GM13977 (cell line): ENCODE measurements at regions not wholly inside any gene's neighbourhood (a gene's known extent, or its start where the extent isn't known, plus 50 kb on each side); places are given as distances from the start of the nearest gene placed in this dataset.

ENCODE experiments used
- DNase-seq: peaks from one replicate; pipeline ENCODE4 v3.0.0; 2012; ENCODE audit warnings: low spot score
- CTCF ChIP-seq: IDR thresholded peaks from 2 replicates; pipeline ENCODE4 v1.5.1; 2012; ENCODE audit warnings: mild to moderate bottlenecking, control low read depth; ENCODE audit not compliant: insufficient read depth; ENCODE audit errors: extremely low read depth, missing control alignments
- in situ Hi-C: fragments of 300-500 bp; cut with MboI; formaldehyde crosslinking; loops from one replicate; pipeline ENCODE4 v1.12.0; 2022; ENCODE audit warnings: low sequenced_read_pairs, low pct_unique_long_range_greater_than_20kb, mixed read lengths, inconsistent platforms; ENCODE audit not compliant: unreplicated experiment

DNA sequence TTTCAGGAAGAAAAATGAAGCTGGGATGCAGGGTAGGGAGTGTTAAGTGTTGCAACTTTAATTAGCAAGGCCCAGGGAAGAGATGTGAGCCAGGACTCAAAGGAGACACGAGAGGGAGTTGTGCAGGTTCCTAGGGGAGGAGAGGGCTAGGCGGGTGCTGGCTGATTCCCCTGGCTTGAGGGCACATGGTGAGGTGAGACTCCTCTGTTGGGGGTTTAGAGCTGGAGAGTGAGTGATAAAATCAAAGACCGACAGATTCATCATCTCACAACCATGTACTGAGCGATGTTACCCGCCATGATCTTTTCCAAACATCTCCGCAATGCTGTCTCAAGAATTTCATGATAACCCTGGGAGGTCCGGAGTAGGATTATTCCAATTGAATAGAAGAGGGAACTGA, 161.8 kb upstream of the CSF3R start:
- no peak for DNase-seq
- in situ Hi-C loops, result no loop called here
- TF ChIP-seq CTCF, result no peak

GRCh38 chr1:36643371-36644270, 160.9 kb upstream of the CSF3R start:
- in situ Hi-C loops, result no loop called here
- DNase-seq, result no peak
- no peak for TF ChIP-seq CTCF

DNA sequence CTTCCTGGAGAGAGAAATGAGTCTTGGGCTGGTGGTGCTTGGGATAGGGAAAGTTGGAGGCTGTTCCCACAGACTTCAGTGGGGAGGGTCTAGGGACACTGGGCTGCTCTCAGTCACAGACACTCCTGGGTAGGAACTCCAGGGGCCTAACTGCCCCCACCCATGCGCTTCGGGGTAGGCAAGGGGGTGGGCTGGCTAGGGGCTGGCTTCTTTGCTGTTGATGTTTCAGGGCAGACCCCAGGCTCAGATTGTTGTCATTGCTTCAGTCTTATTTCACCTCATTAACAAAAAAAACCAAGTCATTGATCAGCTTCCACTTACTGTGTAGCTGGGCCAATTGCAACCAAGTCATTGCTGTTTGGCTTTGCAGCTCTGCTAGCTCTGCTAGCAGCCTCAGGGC, 160.1 kb upstream of the CSF3R start:
- in situ Hi-C loops, result no loop called here
- no peak for TF ChIP-seq CTCF
- no peak for DNase-seq

DNA sequence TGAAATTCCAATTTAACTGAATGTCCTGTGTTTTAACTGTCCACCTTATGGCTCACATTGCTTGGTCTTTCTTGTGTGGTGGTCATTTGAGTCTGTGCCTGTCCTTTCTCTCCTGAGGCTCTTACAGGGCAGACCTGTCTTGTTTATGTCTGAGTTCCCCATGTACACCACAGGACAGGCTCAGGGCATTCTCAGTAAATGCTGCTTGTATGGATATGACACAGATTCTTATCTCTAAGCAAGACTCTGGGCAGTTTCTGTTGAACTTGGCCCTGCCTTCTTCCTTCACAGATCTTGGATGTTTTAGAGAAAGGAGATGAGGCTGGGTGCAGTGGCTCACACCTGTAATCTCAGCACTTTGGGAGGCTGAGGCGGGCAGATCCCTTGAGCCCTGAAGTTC, 159.1 kb upstream of the CSF3R start:
- no peak for DNase-seq
- no peak for TF ChIP-seq CTCF
- in situ Hi-C loops, result no loop called here

- in situ Hi-C loops, result no loop called here
- TF ChIP-seq CTCF, result no peak
- DNase-seq, result no peak
These were observed 156.7 kb upstream of the CSF3R start for GRCh38 chr1:36639461-36639860.

GRCh38 chr1:36638268-36638667, 155.6 kb upstream of the CSF3R start:
- no peak for TF ChIP-seq CTCF
- DNase-seq, result no peak
- in situ Hi-C loops, result no loop called here

DNA sequence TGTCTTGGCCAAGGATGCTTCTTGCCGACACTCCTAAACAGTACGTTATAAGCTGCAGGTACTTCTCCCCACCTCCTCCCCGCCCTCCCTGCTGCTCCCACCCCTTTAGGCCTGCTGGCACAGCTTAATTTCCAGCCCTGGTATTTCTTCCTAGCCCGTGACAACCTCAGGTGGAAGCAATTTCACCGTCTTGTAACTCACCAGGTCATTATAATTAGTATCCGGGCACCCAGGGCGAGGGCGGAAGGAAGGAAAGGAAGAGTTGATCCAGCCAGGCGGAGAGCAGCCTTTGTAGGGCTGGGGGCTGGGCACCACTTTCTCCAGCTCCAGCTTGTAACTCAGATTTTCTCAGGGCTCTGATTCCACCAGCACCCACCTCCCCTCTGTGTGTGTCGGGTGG, 153.5 kb upstream of the CSF3R start:
- DNase-seq, result no peak
- in situ Hi-C loops, result no loop called here
- no peak for TF ChIP-seq CTCF
